ENCODE measurements at regions not wholly inside any gene's neighbourhood (a gene's known extent, or its start where the extent isn't known, plus 50 kb on each side); places are given as distances from the start of the nearest gene placed in this dataset.

GRCh38 chr15:97026781-97027180 lies 696.3 kb downstream of the NR2F2 start (continued):
- no peak for TF ChIP-seq ZNF425 (CRISPR knock-in tag; conservative IDR thresholded peaks at IDR 0.05)
- TF ChIP-seq RELA (CRISPR knock-in tag; IDR thresholded peaks at IDR 0.05; ENCODE audit: borderline replicate concordance) = no peak
- TF ChIP-seq JAZF1 (CRISPR knock-in tag; IDR thresholded peaks at IDR 0.05) = no peak
- no peak for TF ChIP-seq ATF1 (CRISPR knock-in tag; IDR thresholded peaks at IDR 0.05)
- no peak for TF ChIP-seq NFATC4 (CRISPR knock-in tag; IDR thresholded peaks at IDR 0.05)
- TF ChIP-seq ATF6 (CRISPR knock-in tag; IDR thresholded peaks at IDR 0.05) = no peak
- no peak for TF ChIP-seq PRRX2 (CRISPR knock-in tag; IDR thresholded peaks at IDR 0.05)
- TF ChIP-seq FOXP1 (CRISPR knock-in tag; IDR thresholded peaks at IDR 0.05; ENCODE audit: borderline replicate concordance) = no peak
- no peak for TF ChIP-seq ZNF138 (CRISPR knock-in tag; conservative IDR thresholded peaks at IDR 0.05)
- no peak for TF ChIP-seq NR3C1 (CRISPR knock-in tag; conservative IDR thresholded peaks at IDR 0.05; ENCODE audit: low read depth)
- no peak for TF ChIP-seq HMGXB4 (CRISPR knock-in tag; IDR thresholded peaks at IDR 0.05)
- no peak for TF ChIP-seq ZSCAN18 (CRISPR knock-in tag; IDR thresholded peaks at IDR 0.05)
- TF ChIP-seq ZNF671 (CRISPR knock-in tag; IDR thresholded peaks at IDR 0.05) = no peak

- H3K27ac Mint-ChIP-seq = no peak overlapping the region
- peaks cover 2% of the 10 kb centered on the region; the same call in 1 of the 2 replicates for H3K36me3 Mint-ChIP-seq
- TF ChIP-seq ZNF232 (CRISPR knock-in tag; IDR thresholded peaks at IDR 0.05) (no peak), SMAD3 (CRISPR knock-in tag; IDR thresholded peaks at IDR 0.05; ENCODE audit: borderline replicate concordance) (no peak), ZBTB43 (CRISPR knock-in tag; IDR thresholded peaks at IDR 0.05) (no peak), GABPB1 (CRISPR knock-in tag; IDR thresholded peaks at IDR 0.05) (no peak)
- H3K4me3 Mint-ChIP-seq = no peak overlapping the region
- POLR2A ChIA-PET = no interaction called here
- ATAC-seq = no peak
- peaks cover 21% of the 10 kb centered on the region for H3K9me3 Mint-ChIP-seq
- CTCF ChIA-PET = no interaction called here
- no peaks in the 10 kb centered on the region for H3K27me3 Mint-ChIP-seq (ENCODE audit: low read depth)
- H3K4me1 Mint-ChIP-seq = no peaks in the 10 kb centered on the region
- no peak for DNase-seq (ENCODE audit: low spot score)
Measured at GRCh38 chr15:97027772-97028171, 697.3 kb downstream of the NR2F2 start.

Measured in WTC11 (cell line).